GM23338 (cell line): ENCODE measurements at regions not wholly inside any gene's neighbourhood (a gene's known extent, or its start where the extent isn't known, plus 50 kb on each side); places are given as distances from the start of the nearest gene placed in this dataset.

Experiments used
- ATAC-seq: fragments of 200-7000 bp; cut with Tn5 transposase; 3 replicates; pipeline ENCODE4 v1.9.1; 2020
- DNase-seq: peaks from one replicate; pipeline ENCODE4 v3.0.0-alpha.2; 2015; ENCODE audit warnings: low spot score
- H2AFZ ChIP-seq: fragments of 200-600 bp; sonication (generic); 2 replicates; pipeline ENCODE4 v1.8.0; 2016; ENCODE audit warnings: antibody characterized with exemption, mild to moderate bottlenecking, moderate library complexity
- H3F3A ChIP-seq: fragments of 200-600 bp; sonication (generic); replicated peaks from 2 replicates; pipeline ENCODE4 v1.8.0; 2017; ENCODE audit warnings: antibody characterized with exemption, mixed run types, low read depth
- H3K27ac ChIP-seq: fragments of 200-600 bp; sonication (generic); 2 replicates; pipeline ENCODE4 v1.6.1; 2016; ENCODE audit warnings: low read depth
- H3K27me3 ChIP-seq: fragments of 200-600 bp; sonication (generic); 2 replicates; pipeline ENCODE4 v1.8.0; 2016; ENCODE audit warnings: mild to moderate bottlenecking, mixed run types, moderate library complexity; ENCODE audit not compliant: insufficient read depth
- H3K36me3 ChIP-seq: fragments of 200-600 bp; sonication (generic); 2 replicates; pipeline ENCODE4 v1.8.0; 2016; ENCODE audit warnings: mild to moderate bottlenecking; ENCODE audit not compliant: insufficient read depth
- H3K4me1 ChIP-seq: fragments of 200-600 bp; sonication (generic); 2 replicates; pipeline ENCODE4 v1.8.0; 2016; ENCODE audit warnings: mild to moderate bottlenecking, moderate library complexity; ENCODE audit not compliant: insufficient read depth
- H3K4me2 ChIP-seq: fragments of 200-600 bp; sonication (generic); 2 replicates; pipeline ENCODE4 v1.7.1; 2017; ENCODE audit warnings: mixed run types
- H3K4me3 ChIP-seq: fragments of 200-600 bp; sonication (generic); 2 replicates; pipeline ENCODE4 v1.6.1; 2016; ENCODE audit warnings: mixed run types
- H3K79me2 ChIP-seq: fragments of 200-600 bp; sonication (generic); replicated peaks from 2 replicates; pipeline ENCODE4 v1.8.0; 2017; ENCODE audit warnings: mild to moderate bottlenecking; ENCODE audit not compliant: insufficient read depth
- H3K9me2 ChIP-seq: fragments of 200-600 bp; sonication (generic); 2 replicates; pipeline ENCODE4 v1.8.0; 2017; ENCODE audit not compliant: insufficient read depth
- H4K20me1 ChIP-seq: fragments of 200-600 bp; sonication (generic); replicated peaks from 2 replicates; pipeline ENCODE4 v1.8.0; 2017; ENCODE audit warnings: mild to moderate bottlenecking; ENCODE audit not compliant: insufficient read depth
- H3K27ac Mint-ChIP-seq: 2 replicates; pipeline ENCODE4 v1.8.0; 2020; ENCODE audit warnings: inconsistent platforms, mild to moderate bottlenecking, moderate library complexity, mixed read lengths
- H3K27me3 Mint-ChIP-seq: 3 replicates; pipeline ENCODE4 v1.8.0; 2022; ENCODE audit warnings: low read depth, mild to moderate bottlenecking, moderate library complexity, mixed read lengths, inconsistent platforms; ENCODE audit not compliant: insufficient read depth, poor library complexity
- H3K36me3 Mint-ChIP-seq: 3 replicates; pipeline ENCODE4 v1.8.0; 2021; ENCODE audit warnings: low read depth, mild to moderate bottlenecking, inconsistent platforms, moderate library complexity, mixed read lengths
- H3K4me1 Mint-ChIP-seq: 3 replicates; pipeline ENCODE4 v1.8.0; 2020; ENCODE audit warnings: mild to moderate bottlenecking, inconsistent platforms, mixed read lengths
- H3K4me3 Mint-ChIP-seq: 3 replicates; pipeline ENCODE4 v1.8.0; 2021; ENCODE audit warnings: moderate library complexity, mild to moderate bottlenecking, inconsistent platforms, mixed read lengths
- H3K9me3 Mint-ChIP-seq: 3 replicates; pipeline ENCODE4 v1.8.0; 2020; ENCODE audit warnings: moderate library complexity, mild to moderate bottlenecking, inconsistent platforms, mixed read lengths
- CREB1 ChIP-seq: fragments of 250-450 bp; sonication (Bioruptor Pico); IDR thresholded peaks from 2 replicates; pipeline ENCODE4 v1.5.0; 2020; ENCODE audit warnings: low read depth, mild to moderate bottlenecking, moderate library complexity
- EZH2 ChIP-seq: fragments of 200-600 bp; sonication (generic); IDR thresholded peaks from one replicate; pipeline ENCODE4 v1.8.0; 2017; ENCODE audit warnings: antibody characterized with exemption, mild to moderate bottlenecking, low read depth; ENCODE audit not compliant: unreplicated experiment
- EZH2phosphoT487 ChIP-seq: fragments of 200-600 bp; sonication (generic); IDR thresholded peaks from one replicate; pipeline ENCODE4 v1.8.1; 2018; ENCODE audit warnings: antibody characterized with exemption; ENCODE audit not compliant: unreplicated experiment
- NANOG ChIP-seq: IDR thresholded peaks from 2 replicates; pipeline ENCODE4 v1.6.1; 2016; ENCODE audit warnings: antibody characterized with exemption, borderline replicate concordance
- POLR2AphosphoS5 ChIP-seq: IDR thresholded peaks from 2 replicates; pipeline ENCODE4 v1.6.1; 2016; ENCODE audit warnings: antibody characterized with exemption, low read depth
- STAT1 ChIP-seq: IDR thresholded peaks from one replicate; pipeline ENCODE4 v1.6.1; 2016; ENCODE audit warnings: antibody characterized with exemption; ENCODE audit not compliant: unreplicated experiment
- ZNF331 ChIP-seq: fragments of 250-450 bp; sonication (Bioruptor Pico); IDR thresholded peaks from 2 replicates; pipeline ENCODE4 v1.5.0; 2020; ENCODE audit warnings: low read depth, mild to moderate bottlenecking, moderate library complexity
- TF ChIP-seq, protein P1 (sequence below), 2 experiments: fragments of 200-600 bp in 1 of 2; sonication (generic) in 1 of 2; conservative IDR thresholded peaks; 2 replicates each; pipeline versions ENCODE4 v1.5.1 to v1.6.1; 2016 to 2017; ENCODE audit warnings: antibody characterized with exemption in 2 of 2, low read depth in 2 of 2, mild to moderate bottlenecking in 2 of 2, moderate library complexity in 1 of 2
- TF ChIP-seq, protein P2 (sequence below): IDR thresholded peaks from one replicate; pipeline ENCODE4 v1.6.1; 2018; ENCODE audit warnings: antibody characterized with exemption; ENCODE audit not compliant: unreplicated experiment
- TF ChIP-seq, protein P3 (sequence below): fragments of 250-450 bp; sonication (Bioruptor Pico); IDR thresholded peaks from 2 replicates; pipeline ENCODE4 v1.5.0; 2020; ENCODE audit warnings: mild to moderate bottlenecking, moderate library complexity
- TF ChIP-seq, protein P4 (sequence below): IDR thresholded peaks from 2 replicates; pipeline ENCODE4 v1.6.1; 2016; ENCODE audit warnings: antibody characterized with exemption

DNA sequence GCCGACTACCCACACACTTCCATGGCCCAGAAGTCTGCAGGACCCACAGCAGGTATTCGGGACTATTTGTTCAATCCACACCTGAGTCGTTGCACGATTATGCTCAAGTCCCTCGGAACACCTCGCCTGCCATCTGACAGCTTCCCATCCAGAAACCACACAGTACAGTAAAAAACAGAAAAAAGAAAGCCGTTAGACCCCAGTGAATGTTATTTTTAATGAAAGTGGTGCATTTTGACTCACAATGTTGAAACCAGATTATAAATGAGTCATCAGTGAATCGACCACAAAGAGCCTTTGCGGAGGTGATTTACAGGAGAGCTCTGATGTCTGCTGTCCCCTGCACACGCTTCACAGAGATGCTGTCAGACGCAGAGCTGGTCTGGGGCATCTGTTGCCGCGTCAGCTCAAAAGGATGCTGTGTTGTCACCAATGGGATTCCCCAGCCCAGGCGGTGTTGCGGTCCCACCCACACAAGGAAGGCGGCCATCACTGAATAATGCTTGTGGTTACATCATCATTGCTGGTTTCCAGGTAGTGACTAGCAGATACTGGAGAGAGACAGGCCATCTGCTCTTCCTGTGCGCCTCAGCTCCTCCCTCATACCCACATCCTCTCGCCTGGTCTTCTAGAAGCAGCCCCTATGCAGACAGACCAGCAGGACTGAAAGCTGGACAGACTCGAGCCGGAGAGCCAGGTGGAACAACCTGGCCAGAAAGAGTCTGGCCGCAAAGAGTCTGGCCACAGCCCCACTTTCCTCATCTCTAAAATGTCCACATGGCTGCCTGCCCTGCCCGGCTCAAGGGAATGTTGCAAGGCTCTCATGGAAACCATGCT is 116.8 kb downstream of the TOMM20 start:
- peaks cover 3% of the 10 kb centered on the region; the same call in 1 of the 3 replicates for H3K36me3 Mint-ChIP-seq
- ATAC-seq (no peak), DNase-seq (no peak)
- H3K36me3 ChIP-seq: no peaks in the 10 kb centered on the region
- peaks cover 5% of the 10 kb centered on the region for H3K27me3 Mint-ChIP-seq
- no peaks in the 10 kb centered on the region for H3K9me2 ChIP-seq
- no peaks in the 10 kb centered on the region for H3F3A ChIP-seq
- H3K9me3 Mint-ChIP-seq: peaks cover 12% of the 10 kb centered on the region; the same call in 2 of the 3 replicates
- H3K4me1 Mint-ChIP-seq: peaks cover 15% of the 10 kb centered on the region; the same call in 2 of the 3 replicates
- H2AFZ ChIP-seq: peak overlapping the region; percentile 90
- H3K4me1 ChIP-seq: no peaks in the 10 kb centered on the region
- no peak overlapping the region for H3K4me3 ChIP-seq
- no peak for TF ChIP-seq EZH2phosphoT487
- no peak for TF ChIP-seq NANOG
- TF ChIP-seq CREB1: no peak
- TF ChIP-seq, protein P1, sequence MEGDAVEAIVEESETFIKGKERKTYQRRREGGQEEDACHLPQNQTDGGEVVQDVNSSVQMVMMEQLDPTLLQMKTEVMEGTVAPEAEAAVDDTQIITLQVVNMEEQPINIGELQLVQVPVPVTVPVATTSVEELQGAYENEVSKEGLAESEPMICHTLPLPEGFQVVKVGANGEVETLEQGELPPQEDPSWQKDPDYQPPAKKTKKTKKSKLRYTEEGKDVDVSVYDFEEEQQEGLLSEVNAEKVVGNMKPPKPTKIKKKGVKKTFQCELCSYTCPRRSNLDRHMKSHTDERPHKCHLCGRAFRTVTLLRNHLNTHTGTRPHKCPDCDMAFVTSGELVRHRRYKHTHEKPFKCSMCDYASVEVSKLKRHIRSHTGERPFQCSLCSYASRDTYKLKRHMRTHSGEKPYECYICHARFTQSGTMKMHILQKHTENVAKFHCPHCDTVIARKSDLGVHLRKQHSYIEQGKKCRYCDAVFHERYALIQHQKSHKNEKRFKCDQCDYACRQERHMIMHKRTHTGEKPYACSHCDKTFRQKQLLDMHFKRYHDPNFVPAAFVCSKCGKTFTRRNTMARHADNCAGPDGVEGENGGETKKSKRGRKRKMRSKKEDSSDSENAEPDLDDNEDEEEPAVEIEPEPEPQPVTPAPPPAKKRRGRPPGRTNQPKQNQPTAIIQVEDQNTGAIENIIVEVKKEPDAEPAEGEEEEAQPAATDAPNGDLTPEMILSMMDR (conservative IDR thresholded peaks at IDR 0.05; ENCODE audit: low read depth in 2 of 2): no peak
- no peak for TF ChIP-seq ZNF331 (CRISPR knock-in tag)
- no peak for TF ChIP-seq EZH2
- TF ChIP-seq, protein P2, sequence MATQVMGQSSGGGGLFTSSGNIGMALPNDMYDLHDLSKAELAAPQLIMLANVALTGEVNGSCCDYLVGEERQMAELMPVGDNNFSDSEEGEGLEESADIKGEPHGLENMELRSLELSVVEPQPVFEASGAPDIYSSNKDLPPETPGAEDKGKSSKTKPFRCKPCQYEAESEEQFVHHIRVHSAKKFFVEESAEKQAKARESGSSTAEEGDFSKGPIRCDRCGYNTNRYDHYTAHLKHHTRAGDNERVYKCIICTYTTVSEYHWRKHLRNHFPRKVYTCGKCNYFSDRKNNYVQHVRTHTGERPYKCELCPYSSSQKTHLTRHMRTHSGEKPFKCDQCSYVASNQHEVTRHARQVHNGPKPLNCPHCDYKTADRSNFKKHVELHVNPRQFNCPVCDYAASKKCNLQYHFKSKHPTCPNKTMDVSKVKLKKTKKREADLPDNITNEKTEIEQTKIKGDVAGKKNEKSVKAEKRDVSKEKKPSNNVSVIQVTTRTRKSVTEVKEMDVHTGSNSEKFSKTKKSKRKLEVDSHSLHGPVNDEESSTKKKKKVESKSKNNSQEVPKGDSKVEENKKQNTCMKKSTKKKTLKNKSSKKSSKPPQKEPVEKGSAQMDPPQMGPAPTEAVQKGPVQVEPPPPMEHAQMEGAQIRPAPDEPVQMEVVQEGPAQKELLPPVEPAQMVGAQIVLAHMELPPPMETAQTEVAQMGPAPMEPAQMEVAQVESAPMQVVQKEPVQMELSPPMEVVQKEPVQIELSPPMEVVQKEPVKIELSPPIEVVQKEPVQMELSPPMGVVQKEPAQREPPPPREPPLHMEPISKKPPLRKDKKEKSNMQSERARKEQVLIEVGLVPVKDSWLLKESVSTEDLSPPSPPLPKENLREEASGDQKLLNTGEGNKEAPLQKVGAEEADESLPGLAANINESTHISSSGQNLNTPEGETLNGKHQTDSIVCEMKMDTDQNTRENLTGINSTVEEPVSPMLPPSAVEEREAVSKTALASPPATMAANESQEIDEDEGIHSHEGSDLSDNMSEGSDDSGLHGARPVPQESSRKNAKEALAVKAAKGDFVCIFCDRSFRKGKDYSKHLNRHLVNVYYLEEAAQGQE: no peak
- TF ChIP-seq, protein P3, sequence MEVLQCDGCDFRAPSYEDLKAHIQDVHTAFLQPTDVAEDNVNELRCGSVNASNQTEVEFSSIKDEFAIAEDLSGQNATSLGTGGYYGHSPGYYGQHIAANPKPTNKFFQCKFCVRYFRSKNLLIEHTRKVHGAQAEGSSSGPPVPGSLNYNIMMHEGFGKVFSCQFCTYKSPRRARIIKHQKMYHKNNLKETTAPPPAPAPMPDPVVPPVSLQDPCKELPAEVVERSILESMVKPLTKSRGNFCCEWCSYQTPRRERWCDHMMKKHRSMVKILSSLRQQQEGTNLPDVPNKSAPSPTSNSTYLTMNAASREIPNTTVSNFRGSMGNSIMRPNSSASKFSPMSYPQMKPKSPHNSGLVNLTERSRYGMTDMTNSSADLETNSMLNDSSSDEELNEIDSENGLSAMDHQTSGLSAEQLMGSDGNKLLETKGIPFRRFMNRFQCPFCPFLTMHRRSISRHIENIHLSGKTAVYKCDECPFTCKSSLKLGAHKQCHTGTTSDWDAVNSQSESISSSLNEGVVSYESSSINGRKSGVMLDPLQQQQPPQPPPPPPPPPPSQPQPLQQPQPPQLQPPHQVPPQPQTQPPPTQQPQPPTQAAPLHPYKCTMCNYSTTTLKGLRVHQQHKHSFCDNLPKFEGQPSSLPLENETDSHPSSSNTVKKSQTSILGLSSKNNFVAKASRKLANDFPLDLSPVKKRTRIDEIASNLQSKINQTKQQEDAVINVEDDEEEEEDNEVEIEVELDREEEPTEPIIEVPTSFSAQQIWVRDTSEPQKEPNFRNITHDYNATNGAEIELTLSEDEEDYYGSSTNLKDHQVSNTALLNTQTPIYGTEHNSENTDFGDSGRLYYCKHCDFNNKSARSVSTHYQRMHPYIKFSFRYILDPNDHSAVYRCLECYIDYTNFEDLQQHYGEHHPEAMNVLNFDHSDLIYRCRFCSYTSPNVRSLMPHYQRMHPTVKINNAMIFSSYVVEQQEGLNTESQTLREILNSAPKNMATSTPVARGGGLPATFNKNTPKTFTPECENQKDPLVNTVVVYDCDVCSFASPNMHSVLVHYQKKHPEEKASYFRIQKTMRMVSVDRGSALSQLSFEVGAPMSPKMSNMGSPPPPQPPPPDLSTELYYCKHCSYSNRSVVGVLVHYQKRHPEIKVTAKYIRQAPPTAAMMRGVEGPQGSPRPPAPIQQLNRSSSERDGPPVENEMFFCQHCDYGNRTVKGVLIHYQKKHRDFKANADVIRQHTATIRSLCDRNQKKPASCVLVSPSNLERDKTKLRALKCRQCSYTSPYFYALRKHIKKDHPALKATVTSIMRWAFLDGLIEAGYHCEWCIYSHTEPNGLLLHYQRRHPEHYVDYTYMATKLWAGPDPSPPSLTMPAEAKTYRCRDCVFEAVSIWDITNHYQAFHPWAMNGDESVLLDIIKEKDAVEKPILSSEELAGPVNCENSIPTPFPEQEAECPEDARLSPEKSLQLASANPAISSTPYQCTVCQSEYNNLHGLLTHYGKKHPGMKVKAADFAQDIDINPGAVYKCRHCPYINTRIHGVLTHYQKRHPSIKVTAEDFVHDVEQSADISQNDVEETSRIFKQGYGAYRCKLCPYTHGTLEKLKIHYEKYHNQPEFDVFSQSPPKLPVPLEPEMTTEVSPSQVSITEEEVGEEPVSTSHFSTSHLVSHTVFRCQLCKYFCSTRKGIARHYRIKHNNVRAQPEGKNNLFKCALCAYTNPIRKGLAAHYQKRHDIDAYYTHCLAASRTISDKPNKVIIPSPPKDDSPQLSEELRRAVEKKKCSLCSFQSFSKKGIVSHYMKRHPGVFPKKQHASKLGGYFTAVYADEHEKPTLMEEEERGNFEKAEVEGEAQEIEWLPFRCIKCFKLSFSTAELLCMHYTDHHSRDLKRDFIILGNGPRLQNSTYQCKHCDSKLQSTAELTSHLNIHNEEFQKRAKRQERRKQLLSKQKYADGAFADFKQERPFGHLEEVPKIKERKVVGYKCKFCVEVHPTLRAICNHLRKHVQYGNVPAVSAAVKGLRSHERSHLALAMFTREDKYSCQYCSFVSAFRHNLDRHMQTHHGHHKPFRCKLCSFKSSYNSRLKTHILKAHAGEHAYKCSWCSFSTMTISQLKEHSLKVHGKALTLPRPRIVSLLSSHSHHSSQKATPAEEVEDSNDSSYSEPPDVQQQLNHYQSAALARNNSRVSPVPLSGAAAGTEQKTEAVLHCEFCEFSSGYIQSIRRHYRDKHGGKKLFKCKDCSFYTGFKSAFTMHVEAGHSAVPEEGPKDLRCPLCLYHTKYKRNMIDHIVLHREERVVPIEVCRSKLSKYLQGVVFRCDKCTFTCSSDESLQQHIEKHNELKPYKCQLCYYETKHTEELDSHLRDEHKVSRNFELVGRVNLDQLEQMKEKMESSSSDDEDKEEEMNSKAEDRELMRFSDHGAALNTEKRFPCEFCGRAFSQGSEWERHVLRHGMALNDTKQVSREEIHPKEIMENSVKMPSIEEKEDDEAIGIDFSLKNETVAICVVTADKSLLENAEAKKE (CRISPR knock-in tag): no peak
- no peak for TF ChIP-seq STAT1
- no peak for TF ChIP-seq POLR2AphosphoS5
- TF ChIP-seq, protein P4, sequence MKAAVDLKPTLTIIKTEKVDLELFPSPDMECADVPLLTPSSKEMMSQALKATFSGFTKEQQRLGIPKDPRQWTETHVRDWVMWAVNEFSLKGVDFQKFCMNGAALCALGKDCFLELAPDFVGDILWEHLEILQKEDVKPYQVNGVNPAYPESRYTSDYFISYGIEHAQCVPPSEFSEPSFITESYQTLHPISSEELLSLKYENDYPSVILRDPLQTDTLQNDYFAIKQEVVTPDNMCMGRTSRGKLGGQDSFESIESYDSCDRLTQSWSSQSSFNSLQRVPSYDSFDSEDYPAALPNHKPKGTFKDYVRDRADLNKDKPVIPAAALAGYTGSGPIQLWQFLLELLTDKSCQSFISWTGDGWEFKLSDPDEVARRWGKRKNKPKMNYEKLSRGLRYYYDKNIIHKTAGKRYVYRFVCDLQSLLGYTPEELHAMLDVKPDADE: no peak
- H3K27ac ChIP-seq: no peak overlapping the region
- no peaks in the 10 kb centered on the region for H3K79me2 ChIP-seq
- no peaks in the 10 kb centered on the region for H4K20me1 ChIP-seq
- no peaks in the 10 kb centered on the region for H3K27me3 ChIP-seq
- no peak overlapping the region for H3K4me3 Mint-ChIP-seq
- H3K4me2 ChIP-seq: no peak overlapping the region
- no peak overlapping the region for H3K27ac Mint-ChIP-seq
